SKM-1 (cell line): ENCODE measurements at regions not wholly inside any gene's neighbourhood (a gene's known extent, or its start where the extent isn't known, plus 50 kb on each side); places are given as distances from the start of the nearest gene placed in this dataset.
"Not testable (repeated sequence)": the region's sequence is repeated elsewhere in the genome, so short reads cannot be mapped to it uniquely, and the experiment has no call there.

Experiments
- DNase-seq: peaks from one replicate; lab custom pipeline; 2025; ENCODE audit not compliant: unreplicated experiment; lab: John Stamatoyannopoulos, UW

- peak; percentile 44 for DNase-seq
Measured at GRCh38 chr4:132642016-132642817, 506.9 kb upstream of the PCDH10 start.

- DNase-seq: no peak
Measured at GRCh38 chr4:132646186-132646585, 502.9 kb upstream of the PCDH10 start.

- no peak for DNase-seq
Measured at GRCh38 chr4:132651196-132651595, 497.9 kb upstream of the PCDH10 start.

- DNase-seq: no peak
Measured at GRCh38 chr4:132660181-132660580, 488.9 kb upstream of the PCDH10 start.

GRCh38 chr4:132662456-132662855 lies 486.6 kb upstream of the PCDH10 start:
- no peak for DNase-seq

GRCh38 chr4:132669786-132670185 lies 479.3 kb upstream of the PCDH10 start:
- no peak for DNase-seq

GRCh38 chr4:132670557-132670956 lies 478.5 kb upstream of the PCDH10 start:
- no peak for DNase-seq

GRCh38 chr4:132683957-132684356 lies 465.1 kb upstream of the PCDH10 start:
- DNase-seq: no peak

GRCh38 chr4:132691026-132691425 lies 458.1 kb upstream of the PCDH10 start:
- no peak for DNase-seq

- no peak for DNase-seq
Measured at GRCh38 chr4:132691668-132692067, 457.4 kb upstream of the PCDH10 start.

GRCh38 chr4:132694775-132695174 lies 454.3 kb upstream of the PCDH10 start:
- DNase-seq: no peak

- DNase-seq: not testable (repeated sequence)
Measured at GRCh38 chr4:132697505-132697904, 451.6 kb upstream of the PCDH10 start.

- DNase-seq: no peak
Measured at GRCh38 chr4:132707955-132708354, 441.1 kb upstream of the PCDH10 start.

- DNase-seq: no peak
Measured at GRCh38 chr4:132709056-132709455, 440.0 kb upstream of the PCDH10 start.

- DNase-seq: no peak
Measured at GRCh38 chr4:132710971-132711370, 438.1 kb upstream of the PCDH10 start.

- no peak for DNase-seq
Measured at GRCh38 chr4:132737344-132737743, 411.8 kb upstream of the PCDH10 start.

- no peak for DNase-seq
Measured at GRCh38 chr4:132759199-132759780, 389.8 kb upstream of the PCDH10 start.

- no peak for DNase-seq
Measured at GRCh38 chr4:132763465-132763864, 385.6 kb upstream of the PCDH10 start.

GRCh38 chr4:132767901-132768300 lies 381.2 kb upstream of the PCDH10 start:
- DNase-seq: no peak

GRCh38 chr4:132770776-132771175 lies 378.3 kb upstream of the PCDH10 start:
- no peak for DNase-seq

- no peak for DNase-seq
Measured at GRCh38 chr4:132792310-132792709, 356.8 kb upstream of the PCDH10 start.

GRCh38 chr4:132797856-132798255 lies 351.2 kb upstream of the PCDH10 start:
- no peak for DNase-seq
